HepG2 (cell line): ENCODE measurements at regions not wholly inside any gene's neighbourhood (a gene's known extent, or its start where the extent isn't known, plus 50 kb on each side); places are given as distances from the start of the nearest gene placed in this dataset.

Experiments used
- BORCS8-MEF2B ChIP-seq: sonication (generic); formaldehyde crosslinking; IDR thresholded peaks from 2 replicates; pipeline ENCODE4 v1.8.0; 2022; ENCODE audit warnings: mild to moderate bottlenecking, missing genetic modification reagents
- E2F2 ChIP-seq: sonication (generic); formaldehyde crosslinking; IDR thresholded peaks from 2 replicates; pipeline ENCODE4 v1.4.0; 2020; ENCODE audit warnings: missing genetic modification reagents, borderline replicate concordance
- ELF3 ChIP-seq: IDR thresholded peaks from 2 replicates; pipeline ENCODE4 v1.6.1; 2016; ENCODE audit warnings: missing genetic modification reagents, missing compliant biosample characterization
- FOXC1 ChIP-seq: sonication (generic); formaldehyde crosslinking; IDR thresholded peaks from 2 replicates; pipeline ENCODE4 v1.8.0; 2022; ENCODE audit warnings: mild to moderate bottlenecking, missing genetic modification reagents, borderline replicate concordance
- FOXO1 ChIP-seq: sonication (generic); formaldehyde crosslinking; IDR thresholded peaks from 2 replicates; pipeline ENCODE4 v1.4.0; 2020; ENCODE audit warnings: missing genetic modification reagents
- GATAD1 ChIP-seq: IDR thresholded peaks from 2 replicates; pipeline ENCODE4 v1.6.1; 2016; ENCODE audit warnings: missing genetic modification reagents, missing compliant biosample characterization
- GLI4 ChIP-seq: sonication (generic); formaldehyde crosslinking; IDR thresholded peaks from 2 replicates; pipeline ENCODE4 v1.5.1; 2020; ENCODE audit warnings: missing genetic modification reagents, mild to moderate bottlenecking, moderate library complexity, borderline replicate concordance
- IKZF1 ChIP-seq: fragments of 450-650 bp; IDR thresholded peaks from 2 replicates; pipeline ENCODE4 v1.7.1; 2016
- KDM1A ChIP-seq: IDR thresholded peaks from 2 replicates; pipeline ENCODE4 v1.6.1; 2016; ENCODE audit warnings: missing compliant biosample characterization
- KDM5B ChIP-seq: sonication (generic); formaldehyde crosslinking; IDR thresholded peaks from 2 replicates; pipeline ENCODE4 v1.4.0; 2020; ENCODE audit warnings: missing genetic modification reagents, mild to moderate bottlenecking, borderline replicate concordance
- KLF16 ChIP-seq, 2 experiments: sonication (generic) in 1 of 2; formaldehyde crosslinking in 1 of 2; IDR thresholded peaks; 2 replicates each; pipeline versions ENCODE4 v1.6.1 to v1.8.0; 2016 to 2023; ENCODE audit warnings: missing genetic modification reagents in 2 of 2, missing compliant biosample characterization in 1 of 2
- NFATC3 ChIP-seq: sonication (generic); formaldehyde crosslinking; IDR thresholded peaks from 2 replicates; pipeline ENCODE4 v1.5.1; 2020; ENCODE audit warnings: mild to moderate bottlenecking, missing genetic modification reagents
- RFX5 ChIP-seq: IDR thresholded peaks from 2 replicates; pipeline ENCODE4 v1.6.1; 2011; ENCODE audit warnings: low read depth, low read length, improper control_type of control experiment
- ZMAT3 ChIP-seq: sonication (generic); formaldehyde crosslinking; conservative IDR thresholded peaks from 2 replicates; pipeline ENCODE4 v1.7.0; 2021; ENCODE audit warnings: missing genetic modification reagents
- ZNF232 ChIP-seq: sonication (generic); formaldehyde crosslinking; IDR thresholded peaks from 2 replicates; pipeline ENCODE4 v1.4.0; 2020; ENCODE audit warnings: missing genetic modification reagents, borderline replicate concordance
- ZNF552 ChIP-seq: sonication (generic); formaldehyde crosslinking; IDR thresholded peaks from 2 replicates; pipeline ENCODE4 v1.9.0; 2022; ENCODE audit warnings: missing genetic modification reagents, mild to moderate bottlenecking, borderline replicate concordance
- ZNF775 ChIP-seq: sonication (generic); formaldehyde crosslinking; IDR thresholded peaks from 2 replicates; pipeline ENCODE4 v1.4.0; 2020; ENCODE audit warnings: missing genetic modification reagents, mild to moderate bottlenecking, moderate library complexity, borderline replicate concordance
- ZNF776 ChIP-seq: sonication (generic); formaldehyde crosslinking; IDR thresholded peaks from 2 replicates; pipeline ENCODE4 v1.4.0; 2020; ENCODE audit warnings: mild to moderate bottlenecking, missing genetic modification reagents
- ZNF839 ChIP-seq: sonication (generic); formaldehyde crosslinking; IDR thresholded peaks from 2 replicates; pipeline ENCODE4 v1.4.0; 2020; ENCODE audit warnings: missing genetic modification reagents, mild to moderate bottlenecking, borderline replicate concordance
- ZSCAN30 ChIP-seq: sonication (generic); formaldehyde crosslinking; IDR thresholded peaks from 2 replicates; pipeline ENCODE4 v1.5.0; 2020; ENCODE audit warnings: mild to moderate bottlenecking, missing genetic modification reagents
- TF ChIP-seq, protein P1 (sequence below): IDR thresholded peaks from 2 replicates; pipeline ENCODE4 v1.6.1; 2016; ENCODE audit warnings: control low read depth
- TF ChIP-seq, protein P2 (sequence below): IDR thresholded peaks from 2 replicates; pipeline ENCODE4 v1.6.1; 2012; ENCODE audit warnings: low read length, improper control_type of control experiment
- TF ChIP-seq, protein P3 (sequence below): sonication (generic); formaldehyde crosslinking; IDR thresholded peaks from 2 replicates; pipeline ENCODE4 v1.4.0; 2020; ENCODE audit warnings: mild to moderate bottlenecking, missing genetic modification reagents

GRCh38 chr4:123505095-123506010, 108.8 kb downstream of the SPRY1 start (continued):
- TF ChIP-seq ZNF552 (CRISPR knock-in tag) = no peak
- TF ChIP-seq ZMAT3 (CRISPR knock-in tag) = peak; percentile 72; the same call in 1 of the 2 replicates
- TF ChIP-seq, protein P1, sequence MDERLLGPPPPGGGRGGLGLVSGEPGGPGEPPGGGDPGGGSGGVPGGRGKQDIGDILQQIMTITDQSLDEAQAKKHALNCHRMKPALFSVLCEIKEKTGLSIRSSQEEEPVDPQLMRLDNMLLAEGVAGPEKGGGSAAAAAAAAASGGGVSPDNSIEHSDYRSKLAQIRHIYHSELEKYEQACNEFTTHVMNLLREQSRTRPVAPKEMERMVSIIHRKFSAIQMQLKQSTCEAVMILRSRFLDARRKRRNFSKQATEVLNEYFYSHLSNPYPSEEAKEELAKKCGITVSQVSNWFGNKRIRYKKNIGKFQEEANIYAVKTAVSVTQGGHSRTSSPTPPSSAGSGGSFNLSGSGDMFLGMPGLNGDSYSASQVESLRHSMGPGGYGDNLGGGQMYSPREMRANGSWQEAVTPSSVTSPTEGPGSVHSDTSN = no peak
- TF ChIP-seq, protein P2, sequence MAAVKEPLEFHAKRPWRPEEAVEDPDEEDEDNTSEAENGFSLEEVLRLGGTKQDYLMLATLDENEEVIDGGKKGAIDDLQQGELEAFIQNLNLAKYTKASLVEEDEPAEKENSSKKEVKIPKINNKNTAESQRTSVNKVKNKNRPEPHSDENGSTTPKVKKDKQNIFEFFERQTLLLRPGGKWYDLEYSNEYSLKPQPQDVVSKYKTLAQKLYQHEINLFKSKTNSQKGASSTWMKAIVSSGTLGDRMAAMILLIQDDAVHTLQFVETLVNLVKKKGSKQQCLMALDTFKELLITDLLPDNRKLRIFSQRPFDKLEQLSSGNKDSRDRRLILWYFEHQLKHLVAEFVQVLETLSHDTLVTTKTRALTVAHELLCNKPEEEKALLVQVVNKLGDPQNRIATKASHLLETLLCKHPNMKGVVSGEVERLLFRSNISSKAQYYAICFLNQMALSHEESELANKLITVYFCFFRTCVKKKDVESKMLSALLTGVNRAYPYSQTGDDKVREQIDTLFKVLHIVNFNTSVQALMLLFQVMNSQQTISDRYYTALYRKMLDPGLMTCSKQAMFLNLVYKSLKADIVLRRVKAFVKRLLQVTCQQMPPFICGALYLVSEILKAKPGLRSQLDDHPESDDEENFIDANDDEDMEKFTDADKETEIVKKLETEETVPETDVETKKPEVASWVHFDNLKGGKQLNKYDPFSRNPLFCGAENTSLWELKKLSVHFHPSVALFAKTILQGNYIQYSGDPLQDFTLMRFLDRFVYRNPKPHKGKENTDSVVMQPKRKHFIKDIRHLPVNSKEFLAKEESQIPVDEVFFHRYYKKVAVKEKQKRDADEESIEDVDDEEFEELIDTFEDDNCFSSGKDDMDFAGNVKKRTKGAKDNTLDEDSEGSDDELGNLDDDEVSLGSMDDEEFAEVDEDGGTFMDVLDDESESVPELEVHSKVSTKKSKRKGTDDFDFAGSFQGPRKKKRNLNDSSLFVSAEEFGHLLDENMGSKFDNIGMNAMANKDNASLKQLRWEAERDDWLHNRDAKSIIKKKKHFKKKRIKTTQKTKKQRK = no peak
- TF ChIP-seq KLF16 (CRISPR knock-in tag; IDR thresholded peaks at IDR 0.05) = peak in 1 of 2 experiments; percentile 75; a peak in 2 of 4 replicates
- TF ChIP-seq, protein P3, sequence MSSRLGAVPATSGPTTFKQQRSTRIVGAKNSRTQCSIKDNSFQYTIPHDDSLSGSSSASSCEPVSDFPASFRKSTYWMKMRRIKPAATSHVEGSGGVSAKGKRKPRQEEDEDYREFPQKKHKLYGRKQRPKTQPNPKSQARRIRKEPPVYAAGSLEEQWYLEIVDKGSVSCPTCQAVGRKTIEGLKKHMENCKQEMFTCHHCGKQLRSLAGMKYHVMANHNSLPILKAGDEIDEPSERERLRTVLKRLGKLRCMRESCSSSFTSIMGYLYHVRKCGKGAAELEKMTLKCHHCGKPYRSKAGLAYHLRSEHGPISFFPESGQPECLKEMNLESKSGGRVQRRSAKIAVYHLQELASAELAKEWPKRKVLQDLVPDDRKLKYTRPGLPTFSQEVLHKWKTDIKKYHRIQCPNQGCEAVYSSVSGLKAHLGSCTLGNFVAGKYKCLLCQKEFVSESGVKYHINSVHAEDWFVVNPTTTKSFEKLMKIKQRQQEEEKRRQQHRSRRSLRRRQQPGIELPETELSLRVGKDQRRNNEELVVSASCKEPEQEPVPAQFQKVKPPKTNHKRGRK (CRISPR knock-in tag) = no peak
- peak; percentile 63; the same call in 1 of the 2 replicates for TF ChIP-seq KDM5B
- peak; percentile 87 for TF ChIP-seq ELF3
- no peak for TF ChIP-seq E2F2
- TF ChIP-seq IKZF1 = no peak
- no peak for TF ChIP-seq NFATC3 (CRISPR knock-in tag)
- TF ChIP-seq ZNF232 (CRISPR knock-in tag) = peak; percentile 73; the same call in 1 of the 2 replicates
- peak; percentile 28; the same call in 1 of the 2 replicates for TF ChIP-seq FOXC1
- TF ChIP-seq FOXO1 (CRISPR knock-in tag) = peak; percentile 88
- peak; percentile 72; the same call in 1 of the 2 replicates for TF ChIP-seq RFX5
- no peak for TF ChIP-seq ZSCAN30 (CRISPR knock-in tag)
- TF ChIP-seq ZNF839 (CRISPR knock-in tag) = 0 out of 2 replicates have a peak, but pooled peaks have one; percentile 29
- peak; percentile 77 for TF ChIP-seq BORCS8-MEF2B
- TF ChIP-seq ZNF775 (CRISPR knock-in tag) = no peak
- TF ChIP-seq GATAD1 (CRISPR knock-in tag) = peak; percentile 61
- no peak for TF ChIP-seq ZNF776
- TF ChIP-seq GLI4 (CRISPR knock-in tag) = no peak
- no peak for TF ChIP-seq KDM1A (CRISPR knock-in tag)
